Kidney epithelial cell (primary cell): ENCODE measurements at regions not wholly inside any gene's neighbourhood (a gene's known extent, or its start where the extent isn't known, plus 50 kb on each side); places are given as distances from the start of the nearest gene placed in this dataset.

Experiments used
- DNase-seq: peaks from one replicate; pipeline ENCODE4 v3.0.0-alpha.2; 2010; ENCODE audit warnings: low read depth
- H3K27me3 ChIP-seq: 2 replicates; pipeline ENCODE4 v1.6.0; 2011; ENCODE audit warnings: low read length; ENCODE audit not compliant: control insufficient read depth, insufficient read depth
- H3K36me3 ChIP-seq: 2 replicates; pipeline ENCODE4 v1.5.1; 2011; ENCODE audit warnings: low read length; ENCODE audit not compliant: control insufficient read depth, insufficient read depth
- H3K4me3 ChIP-seq: 2 replicates; pipeline ENCODE4 v1.5.1; 2011; ENCODE audit warnings: low read depth, mild to moderate bottlenecking, control low read depth, low read length
- CTCF ChIP-seq: IDR thresholded peaks from 2 replicates; pipeline ENCODE4 v1.5.1; 2011; ENCODE audit warnings: mild to moderate bottlenecking, moderate library complexity, low read length, control low read depth, inconsistent platforms; ENCODE audit not compliant: insufficient read depth, poor library complexity, severe bottlenecking

- H3K36me3 ChIP-seq: no peaks in the 10 kb centered on the region
- no peaks in the 10 kb centered on the region for H3K27me3 ChIP-seq
- DNase-seq: no peak
- TF ChIP-seq CTCF: no peak
- no peak overlapping the region for H3K4me3 ChIP-seq
These were observed 362.6 kb downstream of the EPM2A start for GRCh38 chr6:145372671-145373151.

GRCh38 chr6:145373826-145374225, 361.5 kb downstream of the EPM2A start:
- Histone ChIP-seq H3K4me3 (no peak overlapping the region), H3K36me3 (no peaks in the 10 kb centered on the region), H3K27me3 (no peaks in the 10 kb centered on the region)
- no peak for TF ChIP-seq CTCF
- no peak for DNase-seq

DNA sequence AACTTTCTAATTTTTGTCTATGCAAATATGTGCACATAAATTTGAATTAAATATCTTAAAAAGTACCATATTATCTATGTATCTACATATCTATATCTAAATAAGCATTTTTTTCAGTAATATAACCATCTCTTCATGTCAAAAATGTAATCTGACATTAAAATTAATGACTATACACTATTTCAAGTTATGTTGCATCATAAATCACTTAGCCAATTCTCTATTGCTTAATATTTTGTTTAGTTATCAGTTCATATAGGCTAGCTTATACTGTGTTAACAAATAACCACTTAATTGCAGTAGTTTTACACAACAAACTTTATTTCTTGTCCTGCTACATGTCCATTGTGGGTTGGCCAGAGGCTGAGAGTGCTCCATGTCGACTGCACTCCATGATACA, 360.8 kb downstream of the EPM2A start:
- Histone ChIP-seq H3K36me3 (no peaks in the 10 kb centered on the region), H3K4me3 (no peak overlapping the region), H3K27me3 (no peaks in the 10 kb centered on the region)
- DNase-seq: no peak
- TF ChIP-seq CTCF: no peak

DNA sequence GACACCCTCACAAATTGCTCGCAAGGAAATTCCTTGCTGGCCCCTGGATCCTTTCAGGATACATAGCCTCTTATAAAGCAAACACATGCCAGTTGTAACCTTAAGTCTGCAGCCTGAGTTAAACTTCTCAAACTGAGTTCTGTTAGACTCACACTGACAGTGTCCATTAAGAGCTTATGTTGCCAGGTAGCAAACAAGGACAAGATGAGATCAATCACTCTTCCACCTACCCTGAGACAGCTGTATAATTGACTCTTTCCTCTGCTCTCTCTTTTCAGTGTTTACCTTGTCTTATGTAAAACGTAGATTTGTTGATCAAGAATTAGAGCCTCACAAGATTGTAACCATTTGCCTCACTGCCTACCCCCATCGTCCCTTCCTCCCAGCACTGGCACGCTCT, 359.8 kb downstream of the EPM2A start:
- no peaks in the 10 kb centered on the region for H3K27me3 ChIP-seq
- no peak for DNase-seq
- no peaks in the 10 kb centered on the region for H3K36me3 ChIP-seq
- no peak overlapping the region for H3K4me3 ChIP-seq
- TF ChIP-seq CTCF: no peak

DNA sequence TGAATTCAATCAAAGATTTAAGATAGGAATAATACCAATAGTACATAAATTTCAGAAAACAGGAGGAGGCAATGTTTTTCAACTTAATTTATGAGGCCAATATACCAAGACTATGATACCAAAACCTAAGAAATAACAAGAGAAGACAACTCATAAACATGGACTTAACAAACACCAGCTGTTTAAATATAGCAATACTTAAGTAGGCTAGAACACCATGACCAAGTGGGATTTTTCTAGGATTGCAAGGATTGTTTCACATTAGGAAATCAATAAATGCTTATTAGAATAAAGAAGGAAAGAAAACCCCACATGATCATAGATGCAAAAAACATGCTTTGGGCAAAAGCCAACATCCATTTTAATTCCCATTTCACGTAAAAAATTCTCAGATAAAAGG, 355.1 kb downstream of the EPM2A start:
- no peak for DNase-seq
- no peaks in the 10 kb centered on the region for H3K36me3 ChIP-seq
- H3K4me3 ChIP-seq: no peak overlapping the region
- no peak for TF ChIP-seq CTCF
- no peaks in the 10 kb centered on the region for H3K27me3 ChIP-seq

GRCh38 chr6:145381941-145382340, 353.4 kb downstream of the EPM2A start:
- DNase-seq: no peak
- TF ChIP-seq CTCF: no peak
- Histone ChIP-seq H3K27me3 (no peaks in the 10 kb centered on the region), H3K36me3 (no peaks in the 10 kb centered on the region), H3K4me3 (no peak overlapping the region)
